ENCODE measurements at regions not wholly inside any gene's neighbourhood (a gene's known extent, or its start where the extent isn't known, plus 50 kb on each side); places are given as distances from the start of the nearest gene placed in this dataset.

DNA sequence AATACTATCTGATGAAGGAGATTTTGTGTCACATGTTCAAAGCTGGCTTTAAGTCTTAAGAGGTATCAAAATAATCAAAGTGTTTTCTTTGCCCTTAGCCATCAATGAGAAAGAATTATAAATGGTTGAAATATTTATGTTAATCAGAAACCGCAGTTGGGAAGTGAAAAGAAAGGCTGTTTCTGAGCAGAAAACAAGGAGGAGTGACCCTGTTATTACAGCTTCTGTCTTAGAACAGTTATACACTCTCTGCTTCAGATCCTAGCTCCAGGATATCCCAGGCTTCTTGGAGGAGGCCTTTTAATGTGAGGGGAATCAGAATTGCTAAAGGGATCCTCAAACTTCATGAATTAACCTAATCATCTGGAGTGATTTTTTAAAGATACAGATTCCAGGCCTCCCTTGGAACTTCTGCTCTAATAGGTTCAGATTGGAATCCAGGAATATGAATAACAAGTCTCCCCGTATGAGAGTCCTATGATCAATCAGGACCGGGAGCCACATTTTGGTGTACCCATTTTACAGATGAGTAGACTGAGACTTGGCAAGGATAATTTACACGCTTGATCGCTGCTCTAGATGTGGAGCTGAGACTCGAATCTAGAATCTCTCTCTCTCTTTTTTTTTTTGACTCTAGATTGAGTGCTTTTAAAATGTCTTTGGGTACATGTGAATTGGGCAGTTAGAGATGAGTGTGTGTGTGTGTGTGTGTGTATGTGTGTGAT, 50.8 kb upstream of the JAG1 start:
- no peak for DNase-seq (ENCODE audit: low spot score)

DNA sequence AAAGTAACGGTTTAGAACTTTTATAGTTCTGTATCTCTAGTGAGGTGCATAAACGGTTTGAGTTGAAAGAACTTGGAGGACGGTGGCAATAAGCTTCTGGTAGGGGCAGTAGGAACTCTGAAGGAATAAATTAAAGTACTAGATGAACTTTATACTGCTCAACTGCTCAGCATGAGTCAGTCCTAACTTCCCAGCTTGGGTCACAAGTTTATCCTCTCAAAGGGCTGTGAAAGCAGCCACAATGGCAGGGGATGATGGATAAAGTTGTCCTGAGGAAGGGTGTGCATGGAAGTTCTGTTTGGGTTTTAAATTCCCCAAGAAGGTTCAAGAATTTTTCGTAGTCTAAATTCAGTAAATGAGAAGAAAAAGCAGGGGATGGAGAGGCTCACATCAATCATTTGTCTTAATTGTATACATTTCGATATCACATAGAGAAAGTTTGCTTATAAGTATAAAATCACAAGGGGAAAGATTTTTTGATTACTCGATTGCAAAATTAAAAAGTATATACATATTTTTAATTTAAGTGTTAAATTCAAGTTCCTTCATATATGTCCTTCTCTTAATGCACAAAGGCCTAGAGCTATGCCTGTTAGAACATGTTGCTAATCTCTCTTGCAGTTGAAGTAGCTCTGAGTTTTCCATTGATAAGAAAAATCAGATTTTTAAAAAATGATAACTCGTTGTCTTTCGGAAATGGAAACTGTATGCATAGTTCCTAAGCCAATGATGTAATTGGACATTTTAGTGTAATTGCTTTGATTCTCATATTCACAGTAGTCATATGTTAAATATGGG, 55.3 kb upstream of the JAG1 start:
- no peak for DNase-seq (ENCODE audit: low spot score)

DNA sequence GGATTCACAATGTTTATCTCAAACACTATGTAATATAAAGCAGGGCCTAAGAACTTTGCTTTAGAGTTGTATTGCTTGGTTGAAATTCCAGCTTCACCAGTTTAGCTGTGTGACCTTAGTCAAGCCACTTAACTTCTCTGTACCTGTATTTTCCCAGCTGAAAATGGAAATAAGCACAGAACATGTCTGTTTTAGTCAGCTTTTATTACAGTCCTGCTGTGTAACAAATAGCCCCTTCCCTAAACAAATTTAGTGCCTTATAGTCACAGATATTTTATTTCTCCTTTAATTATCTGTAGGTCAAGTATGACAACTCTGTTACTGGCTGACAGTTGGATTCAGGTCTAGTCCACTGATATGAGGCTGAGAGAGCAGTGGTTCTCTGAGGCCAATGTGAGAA, 56.0 kb upstream of the JAG1 start:
- DNase-seq (ENCODE audit: low spot score), result no peak

DNA sequence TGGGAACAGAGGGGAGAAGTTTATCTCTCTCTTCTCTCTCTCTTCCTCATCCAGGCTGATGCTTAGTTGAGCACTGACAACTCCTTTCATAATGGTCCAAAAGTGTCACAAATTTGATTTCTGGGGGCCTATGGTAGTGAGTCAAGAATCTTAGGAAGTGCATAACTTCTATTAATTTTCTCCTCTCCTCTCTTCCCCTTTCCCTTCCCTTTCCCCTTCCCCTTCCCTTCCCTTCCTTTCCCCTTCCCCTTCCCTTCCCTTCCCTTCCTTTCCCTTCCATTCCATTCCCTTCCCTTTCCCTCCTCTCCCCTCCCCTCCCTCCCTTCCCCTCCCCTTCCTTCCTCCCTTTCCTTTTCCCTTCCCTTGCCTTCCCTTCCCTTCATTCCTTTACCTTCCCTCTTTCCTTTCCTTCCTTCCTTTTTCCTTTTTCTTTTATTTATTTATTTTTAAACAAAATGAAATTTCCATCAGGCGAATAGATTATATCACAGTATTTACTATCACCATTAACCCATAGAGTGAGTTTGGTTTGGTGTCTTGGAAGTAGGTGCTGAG, 56.9 kb upstream of the JAG1 start:
- no peak for DNase-seq (ENCODE audit: low spot score)

DNA sequence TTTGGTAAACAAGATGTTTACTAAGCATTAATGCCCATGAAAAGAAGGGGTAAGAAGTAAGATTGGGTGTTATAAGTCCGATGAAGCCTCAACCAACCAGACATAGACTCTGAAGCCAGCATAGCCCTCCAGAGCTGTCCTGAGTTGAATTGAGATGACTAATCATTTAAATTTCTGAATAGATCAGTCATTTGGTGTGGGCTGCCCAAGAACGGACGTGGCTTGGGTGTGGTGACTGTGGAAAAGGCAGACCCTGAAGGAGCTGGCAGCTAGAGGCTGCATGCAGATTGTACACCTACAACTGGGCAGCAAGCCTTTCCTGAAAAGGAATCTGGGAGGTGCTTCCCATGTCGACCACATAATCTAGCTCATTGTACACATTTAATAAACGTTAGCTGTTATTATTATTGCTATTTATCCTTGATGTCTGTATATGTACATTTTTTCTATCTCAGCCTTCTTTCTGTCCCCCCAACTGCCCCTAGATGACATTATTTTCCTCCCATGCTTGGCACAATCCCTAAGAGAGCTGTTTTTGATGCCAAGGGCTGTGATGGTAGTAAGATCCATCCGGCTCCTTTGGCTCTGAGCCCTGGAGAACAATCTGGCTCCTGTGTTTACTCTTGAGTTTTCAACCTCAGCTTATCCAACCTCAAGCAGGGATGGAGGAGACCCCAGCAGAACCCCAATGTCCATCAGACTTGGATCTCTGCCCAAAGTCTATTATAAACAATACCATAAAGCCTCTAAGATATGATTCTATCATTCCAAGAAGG, 57.6 kb upstream of the JAG1 start:
- no peak for DNase-seq (ENCODE audit: low spot score)

DNA sequence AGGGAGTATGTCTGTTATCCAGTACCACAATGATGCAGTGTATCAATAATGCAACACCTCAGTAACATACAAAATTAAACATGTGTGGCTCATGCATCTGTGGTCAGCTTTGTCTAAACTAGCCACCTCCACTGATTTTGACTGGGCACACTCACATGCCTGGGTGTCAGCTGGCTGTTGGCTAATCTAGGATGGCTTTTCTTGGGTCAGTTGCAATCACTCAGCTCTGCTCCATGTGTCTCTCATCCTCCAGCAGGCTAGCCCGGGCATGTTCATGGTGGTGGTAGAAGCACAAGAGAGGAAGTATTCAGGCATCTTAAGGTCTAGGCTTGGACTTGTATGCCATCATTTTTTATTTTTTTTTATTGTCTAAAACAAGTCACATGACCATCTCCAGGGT, 59.3 kb upstream of the JAG1 start:
- DNase-seq (ENCODE audit: low spot score), result no peak

DNA sequence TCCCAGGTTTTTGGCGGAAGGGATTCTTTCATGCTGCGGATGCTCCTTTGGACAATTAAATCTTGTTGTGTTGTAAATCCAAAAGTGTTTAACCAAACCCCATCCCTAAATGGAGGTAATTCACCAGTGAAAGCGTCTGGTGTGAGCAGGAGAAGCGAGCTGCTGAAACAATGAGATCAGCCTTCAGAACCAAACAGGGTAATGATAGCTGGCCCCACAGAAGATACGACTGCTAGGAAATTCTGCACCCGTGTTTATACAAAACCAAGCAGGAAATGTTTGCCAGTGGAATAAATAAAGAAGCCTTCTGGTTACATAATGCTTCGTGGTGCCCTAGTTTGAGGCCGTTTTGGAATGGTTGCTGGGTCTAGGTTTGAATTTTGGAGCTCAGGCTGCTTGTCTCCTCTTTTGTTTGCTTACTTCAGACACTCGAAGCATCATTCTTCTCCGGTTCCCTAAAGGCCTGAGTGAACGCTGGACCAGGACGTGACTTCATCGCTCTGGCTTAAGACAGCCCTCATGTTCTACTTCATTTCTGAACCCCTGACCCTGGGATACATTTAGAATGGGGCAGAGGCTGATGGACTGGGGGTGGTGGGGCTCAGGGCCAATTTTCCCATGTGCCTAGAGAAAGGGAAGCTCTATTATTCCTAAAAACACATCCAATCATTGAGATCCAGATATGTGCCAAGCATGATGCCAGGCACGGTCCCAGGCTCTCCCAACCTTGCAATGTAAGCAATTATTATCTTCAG, 61.6 kb upstream of the JAG1 start:
- DNase-seq (ENCODE audit: low spot score), result no peak

DNA sequence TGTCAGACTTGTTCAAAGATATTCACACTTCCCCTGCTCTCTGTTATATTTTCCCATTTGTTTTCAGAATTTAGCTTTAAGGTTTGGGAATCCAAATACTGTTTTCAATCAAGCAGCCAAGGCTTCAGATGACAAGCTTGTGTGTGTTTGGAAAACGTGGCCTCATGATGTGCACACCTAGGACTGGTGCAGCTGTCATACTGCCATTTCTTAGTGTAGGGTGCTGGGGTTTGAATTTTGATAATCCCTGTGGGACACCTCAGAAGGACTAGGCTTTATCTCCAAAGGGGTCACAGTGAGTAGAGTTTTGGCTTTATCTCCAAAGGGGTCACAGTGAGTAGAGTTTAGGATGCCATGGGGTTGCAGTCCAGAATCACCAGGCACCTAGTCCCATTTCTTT, 65.3 kb upstream of the JAG1 start:
- DNase-seq (ENCODE audit: low spot score), result no peak

DNA sequence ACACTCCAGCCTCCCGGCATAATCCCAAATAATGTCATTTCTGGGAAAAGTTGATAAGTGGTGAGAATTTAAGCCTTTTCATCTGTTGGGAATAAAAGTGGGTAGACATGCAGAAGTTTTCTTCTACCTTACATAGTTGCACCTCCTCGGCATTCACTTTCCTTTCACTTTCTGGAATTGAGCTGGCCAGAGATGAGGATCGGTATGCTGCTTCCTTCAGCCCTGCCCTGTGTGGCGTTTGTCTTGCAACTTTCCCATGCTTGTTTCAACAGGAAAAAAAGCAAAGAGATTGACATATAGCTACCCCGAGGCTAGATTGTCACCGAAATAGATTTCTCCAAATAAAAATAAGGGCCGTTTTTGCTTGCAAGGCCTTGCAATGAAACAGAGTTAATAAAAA, 65.8 kb upstream of the JAG1 start:
- no peak for DNase-seq (ENCODE audit: low spot score)

DNA sequence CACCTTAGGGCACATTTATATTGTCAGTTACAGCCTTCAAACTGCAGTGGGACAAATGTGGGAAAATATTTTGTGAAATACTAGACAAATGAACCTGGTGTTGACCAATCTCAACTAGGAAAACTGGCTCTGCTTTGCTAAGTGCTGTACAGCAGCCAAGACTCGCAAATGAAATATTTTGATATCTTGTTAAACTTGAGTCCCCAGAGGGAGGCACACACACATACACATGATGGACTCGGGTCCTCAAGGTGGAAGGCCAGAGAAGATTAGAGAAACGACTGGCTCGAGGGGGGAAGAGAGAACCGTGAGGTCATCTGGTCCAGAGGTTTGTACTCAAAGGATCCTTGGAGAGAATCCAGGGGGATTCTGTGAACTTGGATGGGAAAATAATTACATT, 67.3 kb upstream of the JAG1 start:
- no peak for DNase-seq (ENCODE audit: low spot score)

DNA sequence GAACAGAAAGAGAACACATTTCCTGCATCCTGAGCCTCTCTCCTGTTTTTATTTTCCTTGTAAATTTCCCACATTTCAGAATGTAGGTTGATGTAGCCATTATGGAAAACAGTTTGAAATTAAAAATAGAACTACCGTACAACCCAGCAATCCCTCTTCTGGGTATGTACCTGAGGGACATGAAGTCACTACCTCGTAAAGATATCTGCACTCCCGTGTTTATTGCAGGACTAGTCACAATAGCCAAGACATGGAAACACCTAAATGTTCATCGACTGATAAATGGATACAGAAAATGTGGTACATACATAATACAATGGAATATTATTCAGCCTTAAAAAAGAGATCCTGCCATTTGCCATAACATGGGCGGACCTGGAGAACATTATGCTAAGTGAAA, 72.0 kb upstream of the JAG1 start:
- DNase-seq (ENCODE audit: low spot score), result no peak

DNA sequence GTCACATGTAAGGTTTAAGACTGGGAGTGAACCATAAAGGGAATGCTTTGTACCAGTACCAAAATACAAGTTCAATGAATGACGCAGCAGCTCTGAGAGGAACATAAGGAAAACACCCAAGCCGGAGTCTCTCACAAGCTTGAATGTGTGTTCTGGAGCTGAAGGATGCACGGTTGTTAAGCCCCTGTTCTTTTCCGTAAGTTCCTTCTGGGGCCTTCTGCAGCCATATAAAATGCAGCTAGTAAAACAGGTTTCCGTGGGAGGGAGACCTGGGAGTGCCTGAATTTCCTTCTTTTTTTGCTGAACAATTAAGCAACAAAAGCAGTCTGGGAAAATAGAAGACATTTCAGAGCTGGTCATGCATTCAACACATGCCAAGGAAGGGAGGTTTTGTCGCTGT, 73.2 kb upstream of the JAG1 start:
- peak; percentile 14 for DNase-seq (ENCODE audit: low spot score)

DNA sequence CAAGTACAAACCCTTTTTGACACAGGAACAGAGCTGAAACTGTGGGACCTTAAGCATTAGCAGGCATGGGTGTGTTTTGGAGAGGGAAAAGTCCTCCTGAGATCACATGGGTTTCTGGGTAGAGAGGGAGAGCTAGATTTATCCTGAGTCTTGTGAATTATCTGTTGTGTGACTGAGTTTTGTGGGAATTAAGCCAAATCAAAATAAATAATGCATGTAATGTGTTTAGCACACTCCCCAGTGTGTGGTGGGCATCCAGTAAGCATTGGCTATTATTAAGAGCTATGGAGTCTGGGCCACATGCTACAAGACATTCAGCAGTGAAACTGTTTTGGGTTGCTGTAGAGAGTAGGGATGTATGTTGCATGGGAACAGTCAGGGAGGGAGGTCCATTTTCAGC, 75.3 kb upstream of the JAG1 start:
- DNase-seq (ENCODE audit: low spot score), result no peak

DNA sequence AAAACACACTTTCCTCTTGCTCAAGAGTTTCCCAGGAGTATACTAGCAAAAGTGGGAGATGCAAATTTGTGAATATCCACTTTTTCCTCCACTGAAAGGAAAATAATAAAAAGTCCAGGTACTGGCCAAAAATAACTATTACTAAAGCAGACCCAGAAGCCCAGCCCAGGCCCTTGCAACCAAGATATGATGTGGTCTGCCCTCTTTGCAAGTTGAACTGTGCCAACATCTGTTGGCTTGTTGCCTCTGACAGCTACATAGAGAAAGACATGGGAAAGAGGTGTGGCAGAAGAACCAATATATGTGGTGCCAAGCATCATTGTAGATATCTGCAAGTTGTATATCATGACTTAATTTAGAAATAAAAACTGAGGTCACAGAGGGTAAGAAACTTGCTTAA, 78.4 kb upstream of the JAG1 start:
- no peak for DNase-seq (ENCODE audit: low spot score)

DNA sequence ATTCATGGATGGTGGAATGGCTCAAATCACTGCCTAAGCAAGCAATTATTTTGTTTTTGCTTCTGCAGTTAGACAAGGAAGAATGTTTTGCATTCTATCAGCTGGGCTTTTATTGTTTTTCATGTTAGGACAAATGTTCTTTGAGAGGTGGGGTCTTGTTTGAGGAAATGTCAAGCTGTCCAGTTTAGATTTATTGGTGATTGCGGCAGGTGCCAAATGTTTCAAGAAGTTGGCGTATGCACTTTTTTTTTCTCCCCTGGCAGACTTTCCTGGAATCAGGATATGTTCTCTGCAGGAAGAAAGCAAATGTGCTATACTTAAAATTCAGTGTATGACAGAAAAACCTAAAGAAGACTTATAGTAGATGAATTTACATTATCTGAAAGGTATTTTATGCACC, 81.0 kb upstream of the JAG1 start:
- no peak for DNase-seq (ENCODE audit: low spot score)

DNA sequence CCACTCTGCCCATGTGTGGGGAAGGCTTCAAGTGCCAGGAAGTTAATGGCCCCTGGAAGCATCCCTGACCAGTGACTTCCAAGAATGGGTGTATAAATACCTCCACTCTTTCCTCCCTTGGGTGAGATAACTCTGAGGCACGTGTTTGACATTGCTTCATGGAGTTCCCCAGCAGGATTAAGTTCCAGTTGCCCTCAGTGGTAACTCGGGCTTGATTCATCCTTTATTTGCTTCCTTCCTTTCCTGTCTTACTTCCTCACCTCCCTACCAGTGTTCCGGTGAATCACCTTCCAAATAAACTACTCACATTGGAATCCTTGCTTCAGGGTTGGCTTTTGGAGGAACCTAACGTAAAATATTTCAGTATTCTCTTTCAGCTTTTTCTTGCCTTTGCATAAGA, 84.6 kb upstream of the JAG1 start:
- DNase-seq (ENCODE audit: low spot score), result no peak

DNA sequence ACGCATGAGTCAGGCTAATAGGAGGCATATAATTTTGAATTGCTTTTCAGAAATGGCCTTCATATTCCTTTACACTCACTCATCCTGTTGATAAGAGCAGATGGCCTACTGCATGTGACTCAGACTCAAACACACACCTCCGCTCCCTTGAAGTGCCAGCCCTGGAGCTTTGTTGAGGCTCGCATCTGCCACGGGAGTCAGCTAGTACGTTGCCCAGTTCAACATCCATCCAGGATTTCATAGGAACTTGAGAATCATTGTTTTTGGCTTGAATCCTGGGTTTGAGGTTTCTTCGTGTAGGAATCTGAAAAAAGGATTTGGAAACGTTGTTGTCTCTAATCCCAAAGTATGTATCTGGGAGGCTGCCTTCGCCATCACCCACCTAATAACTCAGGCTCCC, 87.4 kb upstream of the JAG1 start:
- no peak for DNase-seq (ENCODE audit: low spot score)

DNA sequence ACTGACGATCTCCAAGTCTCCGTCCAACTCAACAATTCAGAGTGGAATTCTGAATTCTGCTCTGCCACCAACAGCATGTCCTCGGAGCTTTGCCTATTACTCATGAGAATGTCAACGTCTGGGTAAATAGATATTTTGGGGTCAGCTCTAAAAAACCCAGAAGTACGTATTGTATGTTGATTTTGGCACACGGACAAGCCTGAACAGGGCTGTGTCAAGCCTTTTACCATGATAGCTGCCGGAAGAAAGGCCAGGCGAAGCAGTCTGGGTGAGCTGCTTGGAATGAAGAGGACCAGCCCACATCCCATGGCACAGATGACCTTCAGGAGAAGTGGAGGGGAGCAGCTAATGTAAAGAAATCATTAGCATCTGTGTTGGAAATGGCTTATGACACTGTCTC, 88.0 kb upstream of the JAG1 start:
- DNase-seq (ENCODE audit: low spot score), result no peak

DNA sequence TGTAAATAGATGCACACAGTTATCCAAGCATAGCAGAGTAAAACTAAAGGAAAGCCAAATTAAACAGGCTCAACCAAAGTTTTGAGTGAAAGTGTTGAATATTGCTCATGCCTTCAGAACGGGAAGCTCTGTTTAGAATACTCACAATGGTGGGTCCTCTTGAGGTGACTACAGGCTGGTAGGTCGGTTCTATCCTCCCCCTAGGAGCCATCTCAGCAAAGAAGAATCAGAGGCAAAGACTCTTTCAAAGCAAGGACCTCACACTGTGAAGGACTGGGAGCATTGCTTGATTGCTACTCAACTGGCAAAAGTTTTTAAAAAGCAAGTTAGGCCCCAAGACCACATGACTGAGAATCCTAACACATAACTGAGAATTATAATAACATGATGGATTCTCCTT, 88.4 kb upstream of the JAG1 start:
- DNase-seq (ENCODE audit: low spot score), result no peak

DNA sequence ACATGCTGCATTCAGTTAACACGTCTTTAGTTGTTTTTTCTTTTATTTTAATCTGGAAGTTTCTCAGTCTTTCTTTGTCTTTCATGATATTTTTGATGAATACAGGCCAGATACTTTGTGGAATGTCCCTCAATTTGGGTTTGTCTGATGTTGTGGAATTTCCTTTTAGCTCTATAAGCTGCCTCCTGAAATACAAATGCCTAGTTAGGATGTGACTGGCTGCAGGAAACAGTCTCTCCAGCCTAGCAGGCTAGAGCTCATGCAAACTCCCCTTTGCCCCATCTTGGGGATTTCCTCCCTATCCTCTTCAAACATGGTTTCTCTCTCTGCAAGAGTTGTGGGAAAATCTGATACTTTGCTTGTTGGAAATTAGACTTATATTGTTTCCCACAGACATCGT, 89.3 kb upstream of the JAG1 start:
- peak; percentile 31 for DNase-seq (ENCODE audit: low spot score)

DNA sequence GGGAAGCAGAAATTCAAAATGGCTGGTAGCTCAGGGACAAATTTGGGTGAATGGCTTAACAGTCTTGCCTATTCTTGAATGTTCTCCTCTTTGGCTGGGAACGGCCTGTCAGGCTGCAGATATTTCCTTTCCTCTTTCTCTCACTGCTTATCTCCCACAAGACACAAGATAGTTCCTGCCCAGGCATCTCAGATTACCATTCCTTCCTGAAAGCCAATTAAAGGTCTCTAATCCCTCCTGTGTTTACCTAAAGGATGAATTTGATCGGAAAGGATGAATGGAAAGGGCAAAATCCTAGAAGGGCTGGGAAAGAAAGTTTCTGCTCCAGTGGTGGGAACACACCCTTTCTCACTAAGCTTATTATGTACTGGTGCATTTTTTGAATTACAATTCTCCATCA, 95.9 kb upstream of the JAG1 start:
- DNase-seq (ENCODE audit: low spot score), result peak; percentile 58

DNA sequence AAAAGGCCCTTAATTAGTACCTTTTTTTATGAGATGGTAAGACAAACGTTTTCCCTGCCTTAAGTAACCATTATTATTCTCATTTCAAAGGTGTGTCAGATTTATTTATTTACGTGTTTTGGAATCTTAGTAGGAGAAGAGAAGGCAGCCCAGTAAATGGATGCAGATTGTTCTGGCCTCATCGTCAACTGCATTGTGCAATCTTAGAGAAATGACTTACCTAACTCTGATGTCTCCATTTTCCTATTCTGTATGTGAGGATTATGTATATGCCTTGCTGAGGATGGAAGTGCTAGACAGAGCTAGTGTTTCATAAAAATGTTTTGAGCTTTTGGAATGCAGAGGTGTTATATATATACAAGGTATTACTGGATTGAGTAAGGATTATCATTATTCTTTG, 97.0 kb upstream of the JAG1 start:
- no peak for DNase-seq (ENCODE audit: low spot score)
